K562 (cell line): ENCODE measurements at regions not wholly inside any gene's neighbourhood (a gene's known extent, or its start where the extent isn't known, plus 50 kb on each side); places are given as distances from the start of the nearest gene placed in this dataset.

Experiments
- ERF ChIP-seq: fragments of 450-650 bp; formaldehyde crosslinking; IDR thresholded peaks from 2 replicates; pipeline ENCODE4 v1.4.0; 2020; ENCODE audit warnings: mild to moderate bottlenecking, mixed read lengths
- PKNOX1 ChIP-seq: fragments of 450-650 bp; IDR thresholded peaks from 2 replicates; pipeline ENCODE4 v1.6.1; 2016
- RERE ChIP-seq: sonication (generic); formaldehyde crosslinking; IDR thresholded peaks from 2 replicates; pipeline ENCODE4 v1.8.0; 2023; ENCODE audit warnings: missing genetic modification reagents, mild to moderate bottlenecking, borderline replicate concordance
- ZNF239 ChIP-seq: fragments of 250-450 bp; sonication (Bioruptor Pico); IDR thresholded peaks from 2 replicates; pipeline ENCODE4 v1.4.0; 2020; ENCODE audit warnings: mild to moderate bottlenecking

GRCh38 chr7:25060487-25061055, 64.5 kb downstream of the CYCS start (continued):
- TF ChIP-seq PKNOX1 (peak; percentile 94), RERE (CRISPR knock-in tag) (no peak), ZNF239 (CRISPR knock-in tag) (no peak), ERF (CRISPR knock-in tag) (no peak)
